GM19463 (cell line): ENCODE measurements at regions not wholly inside any gene's neighbourhood (a gene's known extent, or its start where the extent isn't known, plus 50 kb on each side); places are given as distances from the start of the nearest gene placed in this dataset.
"Not testable (repeated sequence)": the region's sequence is repeated elsewhere in the genome, so short reads cannot be mapped to it uniquely, and the experiment has no call there.

ENCODE experiments used
- ATAC-seq: cut with Tn5 transposase; IDR thresholded peaks from one replicate; pipeline ENCODE4 v1.9.1; 2021; ENCODE audit warnings: mild to moderate bottlenecking, moderate library complexity; ENCODE audit not compliant: unreplicated experiment

GRCh38 chr12:83642205-83642604 lies 955.5 kb downstream of the TMTC2 start:
- ATAC-seq, result no peak

- no peak for ATAC-seq
Measured at GRCh38 chr12:83641789-83642188, 955.1 kb downstream of the TMTC2 start.

- ATAC-seq, result no peak
Measured at GRCh38 chr12:83634726-83635267, 948.1 kb downstream of the TMTC2 start.

- no peak for ATAC-seq
Measured at GRCh38 chr12:83630526-83630925, 943.8 kb downstream of the TMTC2 start.

- ATAC-seq, result no peak
Measured at GRCh38 chr12:83629931-83630330, 943.2 kb downstream of the TMTC2 start.

- no peak for ATAC-seq
Measured at GRCh38 chr12:83622205-83622604, 935.5 kb downstream of the TMTC2 start.

GRCh38 chr12:83619973-83620372 lies 933.3 kb downstream of the TMTC2 start:
- ATAC-seq, result no peak

- no peak for ATAC-seq
Measured at GRCh38 chr12:83615152-83615551, 928.4 kb downstream of the TMTC2 start.

GRCh38 chr12:83613586-83614110 lies 926.9 kb downstream of the TMTC2 start:
- no peak for ATAC-seq

GRCh38 chr12:83603106-83603505 lies 916.4 kb downstream of the TMTC2 start:
- ATAC-seq, result no peak

GRCh38 chr12:83575326-83575725 lies 888.6 kb downstream of the TMTC2 start:
- ATAC-seq, result no peak

- no peak for ATAC-seq
Measured at GRCh38 chr12:83574142-83574541, 887.4 kb downstream of the TMTC2 start.

- no peak for ATAC-seq
Measured at GRCh38 chr12:83573671-83574070, 887.0 kb downstream of the TMTC2 start.

GRCh38 chr12:83559650-83560049 lies 872.9 kb downstream of the TMTC2 start:
- no peak for ATAC-seq

- not testable (repeated sequence) for ATAC-seq
Measured at GRCh38 chr12:83556040-83556439, 869.3 kb downstream of the TMTC2 start.

- ATAC-seq, result no peak
Measured at GRCh38 chr12:83541446-83541845, 854.7 kb downstream of the TMTC2 start.

- no peak for ATAC-seq
Measured at GRCh38 chr12:83538361-83538965, 851.8 kb downstream of the TMTC2 start.

GRCh38 chr12:83537428-83538053 lies 850.8 kb downstream of the TMTC2 start:
- no peak for ATAC-seq

GRCh38 chr12:83536496-83536895 lies 849.8 kb downstream of the TMTC2 start:
- no peak for ATAC-seq

GRCh38 chr12:83528571-83528970 lies 841.9 kb downstream of the TMTC2 start:
- ATAC-seq, result no peak

GRCh38 chr12:83527810-83528209 lies 841.1 kb downstream of the TMTC2 start:
- no peak for ATAC-seq

GRCh38 chr12:83515306-83516026 lies 828.8 kb downstream of the TMTC2 start:
- ATAC-seq, result no peak
